GM12891 (cell line): ENCODE measurements at regions not wholly inside any gene's neighbourhood (a gene's known extent, or its start where the extent isn't known, plus 50 kb on each side); places are given as distances from the start of the nearest gene placed in this dataset.

ENCODE experiments used
- PAX5 ChIP-seq: IDR thresholded peaks from 2 replicates; pipeline ENCODE4 v1.6.1; 2011; ENCODE audit warnings: low read length, moderate library complexity, mild to moderate bottlenecking; ENCODE audit not compliant: insufficient read depth, severe bottlenecking
- POLR2A ChIP-seq: IDR thresholded peaks from 2 replicates; pipeline ENCODE4 v1.6.1; 2011; ENCODE audit warnings: low read depth, low read length, control low read depth
- POLR2AphosphoS5 ChIP-seq: IDR thresholded peaks from 2 replicates; pipeline ENCODE4 v1.6.1; 2011; ENCODE audit warnings: low read depth, low read length, control low read depth
- SPI1 ChIP-seq: IDR thresholded peaks from 2 replicates; pipeline ENCODE4 v1.6.1; 2011; ENCODE audit warnings: low read depth, low read length, control low read depth
- TAF1 ChIP-seq: IDR thresholded peaks from 2 replicates; pipeline ENCODE4 v1.6.1; 2011; ENCODE audit warnings: low read depth, low read length, control low read depth

DNA sequence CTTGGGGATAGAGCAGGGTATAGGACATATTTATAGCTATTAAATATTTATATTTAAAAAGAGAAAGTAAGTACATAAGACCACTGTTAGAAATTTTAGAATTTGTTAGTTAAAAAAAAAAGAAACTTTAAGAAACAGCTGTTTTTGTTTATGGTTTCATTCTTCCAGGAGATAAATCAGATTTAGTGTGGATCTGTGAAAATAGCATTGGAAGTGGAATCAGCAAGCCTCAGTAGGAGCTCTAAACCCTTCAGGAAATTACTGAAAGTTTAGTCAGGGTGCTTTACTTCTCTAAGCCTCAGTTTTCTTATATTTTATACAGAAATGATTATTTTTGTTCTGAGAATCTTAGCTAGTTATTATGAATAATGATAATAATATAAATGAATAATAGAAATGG lies 316.0 kb upstream of the NOVA1 start:
- TF ChIP-seq POLR2AphosphoS5, result no peak
- no peak for TF ChIP-seq POLR2A
- no peak for TF ChIP-seq TAF1
- TF ChIP-seq PAX5, result no peak
- no peak for TF ChIP-seq SPI1
